Activated naive CD4-positive, alpha-beta T cell treated with anti-CD3 and anti-CD28 coated beads, Interleukin-2, amount 50 U/mL, for 72 hours (primary cell): ENCODE measurements at regions not wholly inside any gene's neighbourhood (a gene's known extent, or its start where the extent isn't known, plus 50 kb on each side); places are given as distances from the start of the nearest gene placed in this dataset.
"Not testable (repeated sequence)": the region's sequence is repeated elsewhere in the genome, so short reads cannot be mapped to it uniquely, and the experiment has no call there.

Source experiments
- ATAC-seq, 2 donors: fragments of 150-1000 bp; cut with Tn5 transposase; 2 replicates each; pipeline ENCODE4 v1.10.0; 2021; ENCODE audit warnings: mild to moderate bottlenecking in 2 of 2, moderate library complexity in 2 of 2
- DNase-seq, 2 donors: peaks; one replicate each; pipeline ENCODE4 v3.0.0; 2021 to 2022; ENCODE audit warnings: low spot score in 2 of 2
- H3K27ac Mint-ChIP-seq, 2 donors: one replicate each; pipeline ENCODE4 v1.8.0; 2022; ENCODE audit warnings: mild to moderate bottlenecking in 2 of 2, mixed read lengths in 2 of 2
- H3K36me3 Mint-ChIP-seq, 2 donors: one replicate each; pipeline ENCODE4 v1.8.0; 2022; ENCODE audit warnings: mixed read lengths in 2 of 2
- H3K9me3 Mint-ChIP-seq, 2 donors: one replicate each; pipeline ENCODE4 v1.8.0; 2022; ENCODE audit warnings: mixed read lengths in 2 of 2

DNA sequence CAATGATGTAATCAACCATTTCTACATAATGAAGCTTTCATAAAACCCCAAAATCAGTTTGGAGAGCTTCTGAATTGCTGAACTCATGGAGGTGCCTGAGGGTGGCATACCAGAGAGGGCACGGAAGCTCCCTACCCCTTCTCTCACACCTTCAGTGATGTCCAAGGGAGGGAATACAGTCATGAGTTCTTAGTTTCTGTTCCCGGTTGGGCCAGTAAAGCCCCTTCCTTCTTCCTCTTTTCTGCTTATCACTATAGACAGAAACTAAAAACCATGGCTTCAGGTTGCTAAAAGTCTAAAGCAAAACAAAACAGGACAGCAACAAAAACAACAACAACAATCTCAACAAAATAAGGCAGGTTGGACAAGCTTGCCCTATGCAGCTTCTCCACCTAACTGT is 260.0 kb downstream of the SPATA31A6 start:
- H3K27ac Mint-ChIP-seq, ATAC-seq: not testable (repeated sequence)

DNA sequence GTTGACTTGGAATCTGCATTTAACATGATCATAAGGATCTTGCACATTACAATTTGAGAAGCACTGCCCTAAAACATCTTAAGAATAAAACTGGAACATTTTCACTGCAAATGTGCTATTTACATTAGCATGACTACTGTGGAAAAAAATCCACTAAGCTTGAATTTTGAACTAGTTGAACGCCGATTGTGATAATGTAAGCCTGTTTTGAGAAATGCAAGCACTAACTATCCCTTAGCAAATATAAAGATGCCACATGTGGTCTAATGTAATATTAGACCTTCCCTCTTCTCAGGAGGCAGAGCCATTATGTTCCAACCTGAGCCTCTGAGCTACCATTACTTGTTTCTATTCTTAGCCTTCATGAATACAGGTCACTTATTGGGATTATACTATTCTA is 278.0 kb downstream of the SPATA31A6 start:
- not testable (repeated sequence) for DNase-seq, ATAC-seq, H3K9me3 Mint-ChIP-seq, H3K36me3 Mint-ChIP-seq, H3K27ac Mint-ChIP-seq

More for the DNA sequence above, 260.0 kb downstream of the SPATA31A6 start:
- H3K36me3 Mint-ChIP-seq, H3K9me3 Mint-ChIP-seq, DNase-seq: not testable (repeated sequence)

DNA sequence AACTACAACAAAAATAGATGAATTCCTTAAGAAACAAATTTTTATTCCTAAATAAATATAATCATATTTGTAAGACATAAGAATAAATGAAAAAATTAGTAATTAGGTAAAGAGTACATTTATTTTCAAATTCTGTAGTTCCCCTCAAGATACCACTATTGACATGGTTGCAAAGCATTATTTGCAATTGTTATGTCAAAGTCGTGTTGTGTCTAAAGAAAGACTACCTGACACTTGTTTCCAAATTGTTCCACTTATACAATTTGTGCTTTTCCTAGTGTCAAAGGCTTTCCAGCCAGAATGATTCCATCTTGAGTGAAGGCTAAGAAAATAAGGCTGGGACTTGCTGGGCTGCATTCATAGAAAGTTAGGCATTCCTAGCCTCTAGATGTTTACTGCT is 278.4 kb downstream of the SPATA31A6 start:
- ATAC-seq, H3K27ac Mint-ChIP-seq, H3K9me3 Mint-ChIP-seq, H3K36me3 Mint-ChIP-seq, DNase-seq: not testable (repeated sequence)

DNA sequence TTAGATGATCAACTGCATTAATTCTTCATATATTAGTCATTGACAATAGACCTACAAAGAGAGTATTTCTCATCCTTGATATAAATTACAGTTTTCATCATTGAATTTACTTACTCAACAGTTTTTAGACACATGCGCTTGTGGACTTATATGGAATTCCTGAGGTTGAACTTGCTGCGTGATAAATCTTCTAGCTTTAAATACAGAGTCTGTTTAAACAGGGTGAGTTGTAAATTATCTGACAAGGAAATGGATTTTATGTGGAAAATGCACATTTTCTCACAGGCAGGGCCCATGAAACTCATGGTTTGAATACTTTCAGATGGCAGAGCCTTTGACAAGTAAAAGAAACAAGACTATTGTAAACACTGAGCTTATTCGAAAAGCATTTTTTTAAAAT is 280.5 kb downstream of the SPATA31A6 start:
- not testable (repeated sequence) for H3K27ac Mint-ChIP-seq, ATAC-seq, H3K36me3 Mint-ChIP-seq, H3K9me3 Mint-ChIP-seq, DNase-seq

DNA sequence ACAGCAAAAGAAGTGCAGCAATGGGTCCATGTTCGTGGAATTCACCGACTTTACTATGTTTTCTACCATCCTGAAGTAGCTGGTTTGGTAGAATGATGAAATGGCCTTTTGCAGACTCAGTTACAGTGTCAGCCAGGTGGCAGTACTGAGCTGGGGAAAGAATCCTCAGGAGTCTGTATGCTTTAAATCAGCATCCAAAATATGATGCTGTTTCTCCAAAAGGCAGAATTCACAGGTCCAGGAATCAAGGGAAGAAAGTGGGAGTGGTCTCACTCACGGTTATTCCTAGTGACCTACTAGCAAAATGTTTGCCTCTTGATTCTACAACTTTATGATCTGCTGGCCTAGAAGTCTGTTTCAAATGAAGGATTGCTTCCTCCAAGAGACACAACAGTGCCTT is 287.1 kb downstream of the SPATA31A6 start:
- not testable (repeated sequence) for H3K36me3 Mint-ChIP-seq, ATAC-seq, H3K27ac Mint-ChIP-seq, H3K9me3 Mint-ChIP-seq, DNase-seq

DNA sequence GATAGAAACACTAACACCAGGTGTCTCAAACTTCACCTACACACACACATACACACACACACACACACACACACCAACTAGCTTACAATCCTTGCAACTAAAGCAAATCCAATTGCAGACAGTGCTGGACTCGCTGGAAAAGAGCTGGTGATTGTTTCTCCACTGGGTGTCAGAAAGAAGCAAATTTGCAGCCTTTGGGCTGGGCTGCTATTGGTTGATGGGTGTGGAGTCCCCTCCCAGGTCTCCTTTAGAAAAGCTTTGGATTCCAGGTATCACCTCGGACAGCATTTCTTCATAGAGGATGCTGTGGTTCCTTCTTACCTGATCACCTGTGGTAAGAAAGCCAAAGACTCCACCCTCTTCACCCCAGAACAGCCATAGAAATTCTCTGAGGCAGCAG is 307.5 kb downstream of the SPATA31A6 start:
- not testable (repeated sequence) for DNase-seq, H3K36me3 Mint-ChIP-seq, H3K9me3 Mint-ChIP-seq, H3K27ac Mint-ChIP-seq
- ATAC-seq = peak in 1 of 2 donors; percentile 34

DNA sequence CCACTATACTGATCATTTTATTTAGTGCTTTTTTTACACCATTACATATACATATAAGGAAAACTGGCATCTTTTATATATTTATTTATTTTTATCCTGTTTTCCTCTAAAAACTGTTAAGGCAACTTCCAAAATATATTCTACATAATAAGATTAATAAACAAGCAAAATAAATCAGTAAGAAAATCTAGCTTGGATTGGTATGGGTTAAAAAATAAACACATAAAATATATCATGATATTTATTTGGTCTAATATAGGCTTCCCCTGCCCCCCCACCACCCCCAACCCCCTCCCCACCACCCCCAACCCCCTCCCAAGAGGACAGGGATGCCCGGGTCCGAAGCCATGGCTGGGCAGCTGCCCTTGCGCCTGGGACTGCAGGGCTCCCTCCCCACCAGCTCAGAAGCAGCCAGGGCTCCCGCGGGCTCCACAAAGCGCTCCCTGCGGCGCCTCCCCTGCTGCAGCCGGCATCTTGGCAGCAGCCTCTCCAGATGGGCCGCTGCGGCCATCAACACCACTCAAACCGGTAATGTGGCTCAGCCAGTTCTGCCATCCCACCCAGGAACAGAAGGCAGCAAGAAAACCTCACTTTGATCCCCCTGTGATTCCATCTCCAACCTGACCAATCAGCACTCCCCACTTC is 319.3 kb downstream of the SPATA31A6 start:
- not testable (repeated sequence) for H3K27ac Mint-ChIP-seq, H3K9me3 Mint-ChIP-seq, ATAC-seq, DNase-seq, H3K36me3 Mint-ChIP-seq

DNA sequence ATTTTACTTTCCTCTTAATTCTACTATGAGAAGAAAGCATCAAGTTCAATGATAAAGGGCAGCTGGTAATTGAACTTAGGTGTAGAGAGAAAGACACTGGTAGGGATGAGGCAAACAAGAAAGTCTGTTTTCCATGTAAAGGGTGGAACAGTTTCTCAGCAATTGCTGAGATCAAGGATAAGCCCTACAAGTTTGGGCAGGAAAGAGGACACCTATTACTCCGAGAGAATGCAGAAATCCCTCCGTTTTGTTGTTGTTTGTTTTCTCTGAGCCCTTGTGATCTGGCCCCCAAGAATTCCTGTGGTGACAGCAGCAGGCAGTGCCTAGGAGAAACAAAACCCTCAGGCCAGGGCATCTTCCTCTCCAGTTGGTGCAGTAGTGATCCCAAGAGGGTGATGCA is 324.7 kb downstream of the SPATA31A6 start:
- not testable (repeated sequence) for H3K27ac Mint-ChIP-seq, DNase-seq, H3K9me3 Mint-ChIP-seq, ATAC-seq, H3K36me3 Mint-ChIP-seq

DNA sequence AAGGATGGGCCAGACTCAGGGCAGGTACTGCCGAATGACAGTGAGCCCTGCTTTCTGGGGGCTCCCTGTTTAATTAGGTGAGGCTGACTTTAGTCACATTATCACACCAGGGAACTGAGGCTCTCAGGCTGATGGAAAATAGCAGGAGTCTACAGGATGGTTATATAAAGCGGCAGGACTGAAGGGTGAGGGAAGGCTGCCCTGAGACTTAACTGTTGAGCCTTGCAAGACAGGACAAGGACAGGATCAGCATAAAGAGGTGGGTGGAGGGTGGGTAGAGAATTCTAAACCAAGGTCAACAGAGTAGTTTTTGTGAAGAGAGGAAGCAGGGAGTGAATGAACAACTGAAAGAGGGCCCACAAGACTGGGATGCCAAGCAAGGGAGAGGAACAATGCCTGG is 330.1 kb downstream of the SPATA31A6 start:
- H3K9me3 Mint-ChIP-seq, ATAC-seq, H3K27ac Mint-ChIP-seq, DNase-seq, H3K36me3 Mint-ChIP-seq: not testable (repeated sequence)

DNA sequence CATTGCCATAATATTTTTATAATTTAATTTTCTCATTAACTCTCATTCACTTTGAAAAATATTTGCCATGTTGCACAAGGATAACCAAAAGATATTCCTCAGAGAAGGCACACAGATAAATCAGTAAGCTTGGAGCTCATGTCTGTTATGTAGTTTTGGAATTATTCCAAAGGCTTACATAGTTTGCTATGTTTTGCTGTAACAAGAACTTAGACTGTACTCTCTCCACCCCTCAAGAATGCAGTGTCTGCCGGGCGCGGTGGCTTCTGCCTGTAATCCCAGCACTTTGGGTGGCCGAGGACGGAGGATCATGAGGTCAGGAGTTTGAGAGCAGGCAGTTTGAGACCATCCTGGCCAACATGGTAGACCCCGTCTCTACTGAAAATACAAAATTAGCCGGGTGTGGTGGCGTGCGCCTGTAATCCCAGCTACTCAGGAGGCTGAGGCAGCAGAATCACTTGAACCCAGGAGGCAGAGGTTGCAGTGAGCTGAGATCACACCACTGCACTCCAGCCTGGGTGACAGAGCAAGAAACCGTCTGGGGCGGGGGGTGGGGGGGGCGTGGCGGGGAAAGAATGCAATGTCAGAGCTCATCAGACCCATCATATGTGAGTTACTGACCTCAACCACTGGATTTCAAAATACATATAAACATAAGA is 351.0 kb downstream of the SPATA31A6 start:
- not testable (repeated sequence) for H3K36me3 Mint-ChIP-seq, ATAC-seq, DNase-seq, H3K27ac Mint-ChIP-seq, H3K9me3 Mint-ChIP-seq

DNA sequence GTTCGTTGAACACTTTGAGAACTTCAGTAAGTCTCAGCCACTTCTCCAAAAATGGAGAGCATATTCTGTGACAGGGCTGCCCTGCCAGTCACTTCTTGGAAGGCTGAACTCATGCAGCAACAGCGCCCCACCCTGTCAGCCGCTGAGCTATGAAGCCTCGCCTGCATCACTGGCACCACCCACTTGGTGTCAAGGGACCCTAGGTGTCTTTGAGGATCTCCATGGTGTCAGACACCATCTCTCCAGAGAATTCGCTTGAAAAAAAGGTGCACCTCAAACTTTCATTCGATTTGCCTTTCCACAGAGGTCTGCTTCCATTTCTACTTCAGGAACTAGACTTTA is 351.5 kb downstream of the SPATA31A6 start:
- H3K9me3 Mint-ChIP-seq, H3K36me3 Mint-ChIP-seq, H3K27ac Mint-ChIP-seq: not testable (repeated sequence)
- DNase-seq (peak in 1 of 2 donors; percentile 21), ATAC-seq (peak in 1 of 2 donors; percentile 63)

DNA sequence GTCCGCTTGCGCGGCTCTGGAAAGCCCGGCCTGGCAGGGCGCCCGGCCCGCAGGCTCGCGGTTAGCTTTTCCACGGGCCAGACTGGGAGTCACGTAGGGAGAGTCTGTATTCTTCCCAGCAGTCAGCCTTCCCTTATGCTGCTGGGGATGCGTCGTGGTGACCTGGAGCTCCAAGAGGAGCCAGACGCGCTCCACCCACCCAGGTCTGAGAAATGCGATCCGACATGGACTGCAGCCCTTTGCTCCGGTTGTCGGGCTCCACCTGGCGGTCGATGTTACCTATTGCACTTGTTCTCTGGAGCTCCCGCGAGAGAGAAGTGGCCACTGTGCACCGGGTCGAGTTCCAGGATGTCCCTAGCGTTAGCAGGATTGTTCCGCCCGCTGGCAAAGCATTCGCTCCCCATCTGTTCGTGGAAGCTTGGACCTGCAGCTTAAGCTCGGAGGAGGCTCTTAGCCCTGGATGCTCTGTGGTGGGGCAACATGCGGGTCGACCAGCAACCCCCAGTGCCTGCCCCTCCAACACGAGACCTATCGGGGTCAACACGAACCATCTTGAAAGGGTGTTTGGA is 367.4 kb downstream of the SPATA31A6 start:
- not testable (repeated sequence) for H3K9me3 Mint-ChIP-seq, H3K36me3 Mint-ChIP-seq, H3K27ac Mint-ChIP-seq, DNase-seq
- peak in 1 of 2 donors; percentile 76 for ATAC-seq

DNA sequence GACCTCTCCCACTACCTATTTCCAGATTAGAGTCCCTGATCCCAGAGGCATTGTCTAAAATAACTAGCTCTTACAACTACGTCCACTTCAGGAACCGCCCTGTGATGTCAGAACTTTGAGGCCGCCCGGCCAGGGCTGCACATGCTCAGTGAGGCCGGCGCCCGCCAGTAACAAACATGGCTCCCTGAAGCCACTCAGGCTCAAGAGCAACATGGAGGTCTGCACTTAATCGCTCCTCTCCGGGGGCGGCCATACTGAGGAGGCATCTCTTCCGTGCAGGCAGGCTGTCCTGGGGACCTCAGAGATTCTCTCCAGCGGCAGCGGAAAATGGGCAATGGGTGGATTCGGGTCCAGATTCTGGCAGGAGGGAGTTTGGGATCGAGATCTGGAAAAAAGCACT is 385.1 kb downstream of the SPATA31A6 start:
- H3K36me3 Mint-ChIP-seq, H3K9me3 Mint-ChIP-seq, DNase-seq, ATAC-seq, H3K27ac Mint-ChIP-seq: not testable (repeated sequence)

DNA sequence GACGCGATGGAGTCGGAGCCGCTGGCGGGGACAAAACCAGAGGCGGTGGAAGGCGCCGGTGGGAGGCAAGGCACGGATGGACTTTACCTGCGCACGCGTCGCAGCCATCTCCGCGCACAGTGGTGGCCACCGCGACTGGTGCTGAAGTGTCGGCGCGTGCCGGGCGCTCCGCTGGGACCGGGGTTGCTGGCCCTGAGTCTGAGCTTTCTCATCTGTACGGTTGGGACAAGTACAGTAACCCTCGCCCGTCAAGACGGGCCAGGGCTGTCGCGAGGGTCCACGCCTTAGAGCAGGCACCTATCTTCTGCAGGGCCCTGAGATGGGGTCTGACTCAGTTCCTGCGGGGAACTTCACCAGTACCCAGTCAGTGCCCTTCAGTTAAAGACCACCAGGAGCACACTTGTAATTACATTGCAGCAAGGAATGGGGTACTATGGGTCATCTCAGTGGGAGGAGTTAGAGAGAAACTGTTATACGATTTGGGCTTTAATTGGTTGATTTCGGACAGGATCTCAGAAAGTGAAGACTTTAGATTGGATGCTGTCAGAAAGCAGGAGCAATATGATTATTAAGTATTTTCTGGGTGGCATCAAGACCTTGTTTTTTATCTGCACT is 385.6 kb downstream of the SPATA31A6 start:
- H3K27ac Mint-ChIP-seq, H3K9me3 Mint-ChIP-seq, H3K36me3 Mint-ChIP-seq, DNase-seq, ATAC-seq: not testable (repeated sequence)

DNA sequence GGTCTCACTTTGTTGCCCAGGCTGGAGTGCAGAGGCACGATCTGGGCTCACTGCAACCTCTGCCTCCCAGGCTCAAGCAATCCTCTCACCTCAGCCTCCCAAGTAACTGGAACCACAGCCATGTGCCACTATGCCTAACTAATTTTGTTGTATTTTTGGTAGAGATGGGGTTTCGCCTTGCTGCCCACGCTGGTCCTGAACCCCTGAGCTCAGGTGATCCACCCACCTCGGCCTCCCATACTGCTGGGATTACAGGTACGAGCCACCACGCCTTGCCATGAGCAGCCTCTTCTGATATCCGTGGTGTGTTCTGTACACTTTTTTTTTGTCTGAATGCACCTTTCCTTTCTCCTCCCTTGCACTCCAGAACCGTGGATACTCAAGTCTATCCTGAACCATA is 394.4 kb downstream of the SPATA31A6 start:
- H3K27ac Mint-ChIP-seq, ATAC-seq, DNase-seq, H3K36me3 Mint-ChIP-seq, H3K9me3 Mint-ChIP-seq: not testable (repeated sequence)
